H9 (cell line): ENCODE measurements at regions not wholly inside any gene's neighbourhood (a gene's known extent, or its start where the extent isn't known, plus 50 kb on each side); places are given as distances from the start of the nearest gene placed in this dataset.

Source experiments
- DNase-seq: peaks from one replicate; pipeline ENCODE4 v3.0.0-alpha.2; 2017
- H2AFZ ChIP-seq: one replicate; pipeline ENCODE4 v1.6.1; 2013; ENCODE audit warnings: mild to moderate bottlenecking, low read length, control low read depth, moderate library complexity
- H2AK5ac ChIP-seq: 2 replicates; pipeline ENCODE4 v1.6.1; 2013; ENCODE audit warnings: low read length, control low read depth, mixed read lengths; ENCODE audit not compliant: insufficient read length
- H2BK120ac ChIP-seq: one replicate; pipeline ENCODE4 v1.6.1; 2013; ENCODE audit warnings: low read depth, mild to moderate bottlenecking, low read length, control low read depth, inconsistent platforms; ENCODE audit not compliant: poor library complexity, severe bottlenecking
- H2BK12ac ChIP-seq: 2 replicates; pipeline ENCODE4 v1.6.1; 2013; ENCODE audit warnings: low read length, control low read depth, mixed read lengths, low read depth; ENCODE audit not compliant: insufficient read length
- H2BK15ac ChIP-seq: 2 replicates; pipeline ENCODE4 v1.6.1; 2013; ENCODE audit warnings: low read depth, low read length, control low read depth
- H2BK20ac ChIP-seq: one replicate; pipeline ENCODE4 v1.6.1; 2013; ENCODE audit warnings: low read depth, mild to moderate bottlenecking, low read length, control low read depth, inconsistent platforms; ENCODE audit not compliant: poor library complexity, severe bottlenecking
- H2BK5ac ChIP-seq: 2 replicates; pipeline ENCODE4 v1.6.1; 2013; ENCODE audit warnings: low read length, control low read depth, mixed read lengths; ENCODE audit not compliant: insufficient read length
- H3K14ac ChIP-seq: 2 replicates; pipeline ENCODE4 v1.6.1; 2013; ENCODE audit warnings: low read length, control low read depth; ENCODE audit not compliant: insufficient read depth
- H3K18ac ChIP-seq: 2 replicates; pipeline ENCODE4 v1.6.1; 2013; ENCODE audit warnings: low read depth, mild to moderate bottlenecking, mixed read lengths, low read length, control low read depth; ENCODE audit not compliant: insufficient read length
- H3K23ac ChIP-seq: 2 replicates; pipeline ENCODE4 v1.6.1; 2013; ENCODE audit warnings: low read length, control low read depth, mixed read lengths, low read depth; ENCODE audit not compliant: insufficient read length
- H3K23me2 ChIP-seq: 2 replicates; pipeline ENCODE4 v1.6.1; 2013; ENCODE audit warnings: low read depth, mild to moderate bottlenecking, mixed read lengths, low read length, control low read depth; ENCODE audit not compliant: insufficient read length, poor library complexity, severe bottlenecking
- H3K27ac ChIP-seq: 2 replicates; pipeline ENCODE4 v1.5.1; 2013; ENCODE audit warnings: low read length, control low read depth, mixed read lengths, low read depth; ENCODE audit not compliant: insufficient read length
- H3K27me3 ChIP-seq: 2 replicates; pipeline ENCODE4 v1.6.1; 2013; ENCODE audit warnings: low read length, control low read depth, inconsistent platforms; ENCODE audit not compliant: insufficient read depth
- H3K4ac ChIP-seq: 2 replicates; pipeline ENCODE4 v1.6.1; 2013; ENCODE audit warnings: low read depth, mild to moderate bottlenecking, control low read depth, inconsistent platforms, low read length, moderate library complexity
- H3K4me1 ChIP-seq: 2 replicates; pipeline ENCODE4 v1.6.1; 2013; ENCODE audit warnings: low read length, control low read depth, inconsistent platforms; ENCODE audit not compliant: insufficient read depth
- H3K4me2 ChIP-seq: 2 replicates; pipeline ENCODE4 v1.6.1; 2013; ENCODE audit warnings: low read length, control low read depth, mixed read lengths; ENCODE audit not compliant: insufficient read length, insufficient read depth
- H3K56ac ChIP-seq: 2 replicates; pipeline ENCODE4 v1.6.1; 2013; ENCODE audit warnings: low read depth, mild to moderate bottlenecking, mixed read lengths, low read length, control low read depth; ENCODE audit not compliant: insufficient read length
- H3K79me1 ChIP-seq: 2 replicates; pipeline ENCODE4 v1.6.1; 2013; ENCODE audit warnings: low read depth, mild to moderate bottlenecking, moderate library complexity, low read length, control low read depth, inconsistent platforms; ENCODE audit not compliant: insufficient read depth, poor library complexity, severe bottlenecking
- H3K79me2 ChIP-seq: 2 replicates; pipeline ENCODE4 v1.6.1; 2013; ENCODE audit warnings: low read length, control low read depth, inconsistent platforms; ENCODE audit not compliant: insufficient read depth
- H3K9ac ChIP-seq: 2 replicates; pipeline ENCODE4 v1.6.1; 2013; ENCODE audit warnings: low read length, control low read depth, mixed read lengths; ENCODE audit not compliant: insufficient read length; ENCODE audit errors: extremely low read depth
- H3K9me3 ChIP-seq: one replicate; pipeline ENCODE4 v1.6.1; 2013; ENCODE audit warnings: low read depth, low read length, inconsistent platforms; ENCODE audit not compliant: control insufficient read depth
- H3T11ph ChIP-seq: one replicate; pipeline ENCODE4 v1.6.1; 2013; ENCODE audit warnings: mild to moderate bottlenecking, low read length, control low read depth, inconsistent platforms
- H4K20me1 ChIP-seq: one replicate; pipeline ENCODE4 v1.6.1; 2013; ENCODE audit not compliant: control insufficient read depth, insufficient read length, insufficient read depth
- H4K5ac ChIP-seq: 2 replicates; pipeline ENCODE4 v1.6.1; 2013; ENCODE audit warnings: low read depth, mild to moderate bottlenecking, mixed read lengths, low read length, control low read depth; ENCODE audit not compliant: insufficient read length
- H4K8ac ChIP-seq: replicated peaks from 2 replicates; pipeline ENCODE4 v1.6.1; 2013; ENCODE audit warnings: low read length, control low read depth, mixed read lengths, low read depth; ENCODE audit not compliant: insufficient read length
- H4K91ac ChIP-seq: 2 replicates; pipeline ENCODE4 v1.6.1; 2013; ENCODE audit warnings: low read depth, mild to moderate bottlenecking, moderate library complexity, mixed read lengths, low read length, control low read depth; ENCODE audit not compliant: insufficient read length
- H3K27ac Mint-ChIP-seq, 3 experiments: 2 replicates in 2 of 3; 3 replicates in 1 of 3; pipeline ENCODE4 v1.8.0; 2020 to 2021; ENCODE audit warnings: mixed read lengths in 3 of 3, mild to moderate bottlenecking in 1 of 3, moderate library complexity in 1 of 3
- H3K27me3 Mint-ChIP-seq: 2 replicates; pipeline ENCODE4 v1.8.0; 2021; ENCODE audit warnings: low read depth, mild to moderate bottlenecking, moderate library complexity, mixed read lengths
- H3K36me3 Mint-ChIP-seq, 3 experiments: 2 replicates in 2 of 3; 3 replicates in 1 of 3; pipeline ENCODE4 v1.8.0; 2020 to 2021; ENCODE audit warnings: low read depth in 3 of 3, mixed read lengths in 3 of 3; ENCODE audit not compliant: insufficient read depth in 1 of 3
- H3K4me1 Mint-ChIP-seq, 2 experiments: 2 replicates each; pipeline ENCODE4 v1.8.0; 2020; ENCODE audit warnings: mixed read lengths in 2 of 2
- H3K4me3 Mint-ChIP-seq, 2 experiments: 2 replicates in 1 of 2; 3 replicates in 1 of 2; pipeline ENCODE4 v1.8.0; 2020 to 2021; ENCODE audit warnings: mild to moderate bottlenecking in 2 of 2, mixed read lengths in 2 of 2, moderate library complexity in 1 of 2
- H3K9me3 Mint-ChIP-seq, 2 experiments: 2 replicates in 1 of 2; 3 replicates in 1 of 2; pipeline ENCODE4 v1.8.0; 2020; ENCODE audit warnings: mild to moderate bottlenecking in 2 of 2, mixed read lengths in 2 of 2, moderate library complexity in 1 of 2
- CTCF ChIP-seq: fragments of 200-600 bp; sonication (generic); conservative IDR thresholded peaks from 3 replicates; pipeline ENCODE4 v1.8.0; 2021; ENCODE audit warnings: antibody characterized with exemption, mild to moderate bottlenecking
- WGBS: extraction: QIAGEN DNeasy Blood & Tissue Kit; methylation state at CpG from one replicate; pipeline ENCODE4 v1.1.7; 2013; ENCODE audit warnings: missing lambda C conversion rate, low lambda C conversion rate, mixed read lengths; ENCODE audit not compliant: insufficient read length; ENCODE audit errors: extremely low coverage; 5-methylcytosine and 5-hydroxymethylcytosine counted together

GRCh38 chr2:186348200-186348599 is 137.9 kb upstream of the ZC3H15 start:
- Mint-ChIP-seq H3K4me1 (peaks cover 7 to 9% of the 10 kb centered on the region in 2 experiments), H3K36me3 (peaks cover 5 to 17% (median 10%) of the 10 kb centered on the region in 3 experiments), H3K27ac (peak overlapping the region in 1 of 3 experiments; percentile 12; a peak in 2 of 7 replicates), H3K27me3 (no peaks in the 10 kb centered on the region), H3K4me3 (no peak overlapping the region), H3K9me3 (peaks cover 10% of the 10 kb centered on the region in 2 experiments)
- no peak overlapping the region for H2BK12ac ChIP-seq
- no peaks in the 10 kb centered on the region for H3K23me2 ChIP-seq
- no peak overlapping the region for H3T11ph ChIP-seq
- no peak overlapping the region for H2AFZ ChIP-seq
- H3K23ac ChIP-seq: no peak overlapping the region
- no peaks in the 10 kb centered on the region for H3K4me1 ChIP-seq
- H2AK5ac ChIP-seq: no peak overlapping the region
- no peak overlapping the region for H2BK20ac ChIP-seq
- no peak overlapping the region for H2BK120ac ChIP-seq
- no peak for TF ChIP-seq CTCF
- no peak for DNase-seq
- no peaks in the 10 kb centered on the region for H3K9me3 ChIP-seq
- no CpG with 5 or more reads among the region's 1 CpG for WGBS
- H4K91ac ChIP-seq: no peak overlapping the region
- no peak overlapping the region for H4K8ac ChIP-seq
- no peak overlapping the region for H2BK5ac ChIP-seq
- H3K9ac ChIP-seq: no peak overlapping the region
- H4K5ac ChIP-seq: no peak overlapping the region
- H3K79me2 ChIP-seq: no peaks in the 10 kb centered on the region
- no peaks in the 10 kb centered on the region for H3K27me3 ChIP-seq
- no peak overlapping the region for H3K18ac ChIP-seq
- H3K56ac ChIP-seq: no peak overlapping the region
- no peak overlapping the region for H3K27ac ChIP-seq
- H4K20me1 ChIP-seq: no peaks in the 10 kb centered on the region
- H2BK15ac ChIP-seq: no peak overlapping the region
- no peaks in the 10 kb centered on the region for H3K79me1 ChIP-seq
- H3K14ac ChIP-seq: no peak overlapping the region
- no peak overlapping the region for H3K4me2 ChIP-seq
- no peak overlapping the region for H3K4ac ChIP-seq
